Right lobe of liver (tissue), 4 donors: ENCODE measurements at regions not wholly inside any gene's neighbourhood (a gene's known extent, or its start where the extent isn't known, plus 50 kb on each side); places are given as distances from the start of the nearest gene placed in this dataset.

Source experiments
- POLR2A ChIP-seq: fragments of 450-650 bp; IDR thresholded peaks from one replicate; pipeline ENCODE4 v1.6.1; 2017; ENCODE audit warnings: antibody characterized with exemption, mild to moderate bottlenecking
- TF ChIP-seq, protein P1 (sequence below), 4 donors: fragments of 200-600 bp in 3 of 4; fragments of 450-650 bp in 1 of 4; IDR thresholded peaks; one replicate each; pipeline versions ENCODE4 v1.5.1 to v1.8.0; 2016 to 2022; ENCODE audit warnings: antibody characterized with exemption in 4 of 4, mild to moderate bottlenecking in 2 of 4
- donor health status: DM: no; HTN: no; CAD: no.
- donor health status: DM: no; HTN: no; CAD: no.
- donor health status: DM: no; HTN: yes; CAD: no.

DNA sequence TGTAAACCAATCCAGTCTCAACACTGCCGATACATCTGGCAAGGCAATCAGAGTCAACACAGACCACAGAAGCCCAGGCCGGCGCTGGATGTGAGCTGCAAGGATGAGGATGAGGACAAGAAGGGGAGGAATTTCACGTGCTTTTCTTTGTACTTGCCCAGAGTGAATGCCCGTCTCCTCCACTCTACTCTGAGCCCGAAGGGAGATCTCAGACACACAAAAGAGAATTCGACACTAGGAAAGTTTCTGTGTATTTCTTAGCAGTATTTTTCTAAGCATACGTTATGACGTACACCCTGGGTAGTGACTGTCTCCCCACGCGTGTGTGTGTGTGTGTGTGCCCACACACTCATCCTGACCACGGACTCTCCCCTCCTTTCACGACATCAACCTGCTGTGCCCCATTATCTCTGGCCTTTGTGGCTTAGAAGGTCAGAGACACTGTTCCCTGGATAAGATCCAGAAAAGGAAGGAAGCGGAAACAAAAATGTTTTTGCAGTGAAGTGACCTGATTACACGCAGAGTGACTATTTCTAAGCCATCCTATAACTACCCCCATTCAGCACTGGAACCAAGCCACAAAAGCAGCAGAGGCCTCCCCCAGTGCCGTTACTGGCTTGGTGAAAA lies 227.3 kb upstream of the DAPK1 start:
- TF ChIP-seq, protein P1, sequence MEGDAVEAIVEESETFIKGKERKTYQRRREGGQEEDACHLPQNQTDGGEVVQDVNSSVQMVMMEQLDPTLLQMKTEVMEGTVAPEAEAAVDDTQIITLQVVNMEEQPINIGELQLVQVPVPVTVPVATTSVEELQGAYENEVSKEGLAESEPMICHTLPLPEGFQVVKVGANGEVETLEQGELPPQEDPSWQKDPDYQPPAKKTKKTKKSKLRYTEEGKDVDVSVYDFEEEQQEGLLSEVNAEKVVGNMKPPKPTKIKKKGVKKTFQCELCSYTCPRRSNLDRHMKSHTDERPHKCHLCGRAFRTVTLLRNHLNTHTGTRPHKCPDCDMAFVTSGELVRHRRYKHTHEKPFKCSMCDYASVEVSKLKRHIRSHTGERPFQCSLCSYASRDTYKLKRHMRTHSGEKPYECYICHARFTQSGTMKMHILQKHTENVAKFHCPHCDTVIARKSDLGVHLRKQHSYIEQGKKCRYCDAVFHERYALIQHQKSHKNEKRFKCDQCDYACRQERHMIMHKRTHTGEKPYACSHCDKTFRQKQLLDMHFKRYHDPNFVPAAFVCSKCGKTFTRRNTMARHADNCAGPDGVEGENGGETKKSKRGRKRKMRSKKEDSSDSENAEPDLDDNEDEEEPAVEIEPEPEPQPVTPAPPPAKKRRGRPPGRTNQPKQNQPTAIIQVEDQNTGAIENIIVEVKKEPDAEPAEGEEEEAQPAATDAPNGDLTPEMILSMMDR (IDR thresholded peaks at IDR 0.05): no peak
- TF ChIP-seq POLR2A: no peak
